ENCODE measurements at regions not wholly inside any gene's neighbourhood (a gene's known extent, or its start where the extent isn't known, plus 50 kb on each side); places are given as distances from the start of the nearest gene placed in this dataset.

DNA sequence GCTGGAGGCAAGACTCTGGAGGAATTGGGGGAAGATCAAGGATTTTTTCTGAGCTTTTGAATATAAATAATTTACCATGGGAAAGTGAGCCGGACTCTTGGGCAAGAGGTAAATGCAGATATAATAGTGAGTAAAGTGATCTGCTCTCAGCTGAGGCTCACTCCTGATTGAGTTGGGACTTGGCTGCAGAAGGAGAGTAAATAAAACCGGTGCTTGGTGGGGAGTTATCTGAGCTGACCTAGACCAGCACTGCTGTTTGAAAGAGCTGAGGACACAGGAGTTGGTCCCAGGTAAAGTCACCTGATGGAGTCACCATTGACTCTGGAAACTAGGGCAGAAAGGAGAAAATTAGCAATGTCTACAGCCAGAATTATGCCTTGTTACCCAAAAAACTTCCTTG is 57.3 kb upstream of the LRPPRC start:
- TF ChIP-seq, protein P1, sequence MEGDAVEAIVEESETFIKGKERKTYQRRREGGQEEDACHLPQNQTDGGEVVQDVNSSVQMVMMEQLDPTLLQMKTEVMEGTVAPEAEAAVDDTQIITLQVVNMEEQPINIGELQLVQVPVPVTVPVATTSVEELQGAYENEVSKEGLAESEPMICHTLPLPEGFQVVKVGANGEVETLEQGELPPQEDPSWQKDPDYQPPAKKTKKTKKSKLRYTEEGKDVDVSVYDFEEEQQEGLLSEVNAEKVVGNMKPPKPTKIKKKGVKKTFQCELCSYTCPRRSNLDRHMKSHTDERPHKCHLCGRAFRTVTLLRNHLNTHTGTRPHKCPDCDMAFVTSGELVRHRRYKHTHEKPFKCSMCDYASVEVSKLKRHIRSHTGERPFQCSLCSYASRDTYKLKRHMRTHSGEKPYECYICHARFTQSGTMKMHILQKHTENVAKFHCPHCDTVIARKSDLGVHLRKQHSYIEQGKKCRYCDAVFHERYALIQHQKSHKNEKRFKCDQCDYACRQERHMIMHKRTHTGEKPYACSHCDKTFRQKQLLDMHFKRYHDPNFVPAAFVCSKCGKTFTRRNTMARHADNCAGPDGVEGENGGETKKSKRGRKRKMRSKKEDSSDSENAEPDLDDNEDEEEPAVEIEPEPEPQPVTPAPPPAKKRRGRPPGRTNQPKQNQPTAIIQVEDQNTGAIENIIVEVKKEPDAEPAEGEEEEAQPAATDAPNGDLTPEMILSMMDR (conservative IDR thresholded peaks at IDR 0.05), result no peak
- no peak for TF ChIP-seq ZFX (IDR thresholded peaks at IDR 0.05)

All from C4-2B (cell line).